Activated CD4-positive, alpha-beta T cell treated with anti-CD3 and anti-CD28 coated beads for 24 hours (primary cell): ENCODE measurements at regions not wholly inside any gene's neighbourhood (a gene's known extent, or its start where the extent isn't known, plus 50 kb on each side); places are given as distances from the start of the nearest gene placed in this dataset.
A peak's percentile ranks its signal among the peaks of the same experiment; 100 is the strongest.
"Not testable (repeated sequence)": the region's sequence is repeated elsewhere in the genome, so short reads cannot be mapped to it uniquely, and the experiment has no call there.

Source experiments
- DNase-seq, 2 donors: peaks; one replicate each; pipeline ENCODE4 v3.0.0-alpha.2; 2020; ENCODE audit warnings: low read depth in 2 of 2

- DNase-seq: no peak
Observed at GRCh38 chr6:131430531-131430930, 142.5 kb upstream of the ARG1 start.

GRCh38 chr6:131431718-131432117 lies 141.3 kb upstream of the ARG1 start:
- DNase-seq: no peak

DNA sequence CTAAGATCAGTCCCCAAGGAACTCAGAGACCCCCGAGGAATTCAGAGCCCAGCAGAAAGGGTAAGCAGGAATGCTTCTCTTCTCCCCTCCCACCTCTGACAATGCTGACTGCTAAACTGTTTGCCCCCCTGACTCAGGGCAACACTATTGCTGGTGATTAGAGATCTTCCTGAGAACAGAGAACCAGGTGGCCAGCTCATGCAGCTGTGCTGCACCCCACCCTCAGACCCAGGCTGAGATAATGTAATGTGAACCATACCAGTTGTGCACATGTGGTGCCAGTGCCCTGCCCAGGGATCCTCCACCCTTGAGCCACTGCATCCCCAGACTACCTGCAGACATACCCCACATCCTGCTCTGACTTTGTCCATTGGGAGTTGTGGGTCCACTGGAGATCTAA lies 139.1 kb upstream of the ARG1 start:
- no peak for DNase-seq

DNA sequence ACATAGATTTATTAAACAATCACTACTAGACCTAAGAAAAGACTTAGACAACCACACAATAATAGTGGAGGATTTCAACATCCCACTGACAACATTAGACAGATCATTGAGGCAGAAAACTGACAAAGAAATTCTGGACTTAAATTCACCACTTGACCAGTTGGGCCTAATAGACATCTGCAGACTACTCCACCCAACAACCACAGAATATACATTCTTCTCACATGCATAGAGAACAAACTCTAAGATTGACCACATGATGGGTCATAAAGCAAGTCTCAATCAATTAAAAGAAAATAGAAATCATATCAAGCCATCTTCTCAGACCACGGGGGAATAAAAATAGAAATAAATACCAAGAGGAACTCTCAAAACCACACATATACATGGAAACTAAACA lies 136.7 kb upstream of the ARG1 start:
- DNase-seq: no peak

GRCh38 chr6:131443014-131443413 lies 130.0 kb upstream of the ARG1 start:
- no peak for DNase-seq

DNA sequence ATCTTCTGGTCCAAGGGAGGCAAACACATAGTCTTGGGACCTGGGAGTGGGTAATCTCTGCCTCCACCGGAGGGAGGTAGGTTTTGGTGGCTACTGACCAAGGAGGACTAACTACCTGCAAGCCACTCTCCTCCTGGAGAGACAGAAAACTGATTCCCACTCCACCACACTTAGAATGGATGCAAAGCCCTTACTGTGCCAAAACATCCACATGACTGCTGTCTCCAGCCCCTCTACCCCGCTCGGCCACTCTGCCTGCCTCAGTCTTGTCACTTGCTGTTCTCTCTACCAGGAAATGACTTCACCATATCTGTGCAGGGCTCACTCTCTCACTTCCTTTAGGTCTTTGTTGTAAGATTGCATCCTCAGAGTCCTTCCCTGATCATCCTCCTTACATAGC lies 129.5 kb upstream of the ARG1 start:
- peak in 1 of 2 donors; percentile 19 for DNase-seq

GRCh38 chr6:131445356-131445755 lies 127.7 kb upstream of the ARG1 start:
- DNase-seq: not testable (repeated sequence)

DNA sequence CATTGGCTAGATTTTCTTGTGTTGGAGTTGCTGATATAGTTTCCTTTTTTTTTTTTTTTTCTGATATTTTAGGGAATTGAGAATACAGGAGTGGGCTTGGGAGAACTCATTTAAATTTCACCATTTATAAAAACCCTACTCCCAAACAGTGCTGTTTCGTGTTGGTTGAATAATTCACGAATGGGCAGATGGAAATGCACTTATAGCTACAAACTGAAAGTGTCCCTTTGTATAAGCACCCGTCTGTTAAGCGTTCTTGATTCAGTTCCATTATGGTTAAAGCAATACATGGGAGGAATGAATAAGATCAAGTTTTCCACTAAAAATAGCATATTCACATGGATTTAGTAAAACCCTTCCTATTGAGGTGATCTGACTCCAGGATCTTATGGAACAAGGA lies 122.2 kb upstream of the ARG1 start:
- DNase-seq: no peak

- no peak for DNase-seq
Observed at GRCh38 chr6:131451321-131452144, 121.5 kb upstream of the ARG1 start.

GRCh38 chr6:131453803-131454202 lies 119.2 kb upstream of the ARG1 start:
- DNase-seq: no peak

GRCh38 chr6:131456565-131456964 lies 116.5 kb upstream of the ARG1 start:
- no peak for DNase-seq

- DNase-seq: no peak
Observed at GRCh38 chr6:131459005-131459404, 114.0 kb upstream of the ARG1 start.

- no peak for DNase-seq
Observed at GRCh38 chr6:131460614-131461000, 112.4 kb upstream of the ARG1 start.

- DNase-seq: no peak
Observed at GRCh38 chr6:131469130-131469529, 103.9 kb upstream of the ARG1 start.

GRCh38 chr6:131470534-131470933 lies 102.5 kb upstream of the ARG1 start:
- DNase-seq: no peak

GRCh38 chr6:131471331-131471730 lies 101.7 kb upstream of the ARG1 start:
- DNase-seq: no peak

DNA sequence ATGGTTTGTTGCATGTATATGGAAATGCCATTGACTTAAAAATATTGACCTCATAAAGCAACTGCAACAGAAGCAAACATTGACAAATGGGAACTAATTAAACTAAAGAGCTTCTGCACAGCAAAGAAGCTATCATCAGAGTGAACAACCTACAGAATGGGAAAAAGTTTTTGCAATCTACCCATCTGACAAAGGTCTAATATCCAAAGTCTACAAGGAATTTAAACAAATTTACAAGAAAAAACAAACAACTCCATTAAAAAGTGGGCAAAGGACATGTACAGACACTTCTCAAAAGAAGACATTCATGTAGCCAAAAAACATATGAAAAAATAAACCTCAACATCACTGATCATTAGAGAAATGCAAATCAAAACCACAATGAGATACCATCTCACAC lies 99.7 kb upstream of the ARG1 start:
- not testable (repeated sequence) for DNase-seq

DNA sequence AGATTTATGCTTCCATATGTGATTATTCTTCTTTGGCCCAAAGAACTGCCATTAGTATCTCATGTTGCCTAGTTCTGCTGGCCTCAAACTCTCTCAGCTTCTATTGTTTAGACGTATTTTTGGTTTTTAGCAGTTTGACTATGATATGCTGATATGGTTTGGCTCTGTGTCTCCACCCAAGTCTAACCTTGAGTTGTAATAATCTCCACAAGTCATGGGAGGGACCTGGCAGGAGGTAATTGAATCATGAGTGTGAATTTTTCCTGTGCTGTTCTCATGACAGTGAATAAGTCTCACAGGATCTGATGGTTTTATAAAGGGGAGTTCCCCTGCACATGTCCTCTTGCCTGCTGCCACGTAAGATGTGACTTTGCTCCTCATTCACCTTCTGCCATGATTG lies 96.7 kb upstream of the ARG1 start:
- no peak for DNase-seq

GRCh38 chr6:131478740-131479211 lies 94.2 kb upstream of the ARG1 start:
- not testable (repeated sequence) for DNase-seq

DNA sequence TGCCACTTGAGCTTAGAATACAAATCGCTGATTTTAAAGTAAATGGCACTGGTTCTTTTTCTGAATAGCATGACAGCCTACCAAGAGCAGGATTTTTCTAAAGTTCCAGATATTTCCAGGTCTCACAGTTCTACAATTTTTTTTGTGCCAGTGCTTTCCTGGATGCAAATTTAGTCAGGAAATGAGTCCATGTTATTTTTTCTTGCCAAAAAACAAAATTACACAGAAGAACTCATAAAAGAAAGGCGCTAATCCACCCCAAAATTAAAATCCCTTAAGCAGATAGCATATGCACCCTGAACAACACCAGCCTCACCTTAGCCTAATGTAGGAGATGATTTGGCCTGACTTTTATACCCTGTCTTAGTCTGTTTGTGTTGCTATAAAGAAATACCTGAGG lies 86.4 kb upstream of the ARG1 start:
- DNase-seq: no peak

- no peak for DNase-seq
Observed at GRCh38 chr6:131488780-131489179, 84.2 kb upstream of the ARG1 start.

DNA sequence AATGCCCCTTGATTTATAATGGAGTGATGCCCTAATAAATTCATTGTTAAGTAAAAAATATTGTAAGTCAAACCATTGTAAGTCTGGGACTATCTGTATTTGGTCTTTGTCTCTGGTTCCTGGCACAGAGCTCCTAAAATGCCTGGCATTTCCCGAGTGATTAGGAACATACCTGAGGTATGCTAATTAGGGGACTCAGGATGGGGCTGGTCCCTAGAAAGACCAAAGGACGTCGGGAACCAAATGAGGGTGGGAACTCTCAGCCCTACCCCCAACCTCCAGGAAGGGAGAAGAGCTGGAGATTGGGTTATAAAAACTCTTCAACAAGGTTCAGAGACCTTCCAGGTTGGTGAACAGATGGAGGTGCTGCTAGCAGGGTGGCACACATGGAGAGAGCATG lies 82.6 kb upstream of the ARG1 start:
- DNase-seq: no peak

- no peak for DNase-seq
Observed at GRCh38 chr6:131492932-131493573, 80.0 kb upstream of the ARG1 start.
